Neural cell (in vitro differentiated cells): ENCODE measurements at regions not wholly inside any gene's neighbourhood (a gene's known extent, or its start where the extent isn't known, plus 50 kb on each side); places are given as distances from the start of the nearest gene placed in this dataset.

ENCODE experiments used
- EZH2 ChIP-seq: fragments of 200-600, 300-800 bp; shearing (Covaris generic), sonication (generic); IDR thresholded peaks from 2 replicates; pipeline ENCODE4 v1.6.1; 2014; ENCODE audit warnings: antibody characterized with exemption, low read length, borderline replicate concordance, mild to moderate bottlenecking; ENCODE audit not compliant: insufficient read depth, poor library complexity, severe bottlenecking
- RAD21 ChIP-seq: fragments of 450-650 bp; conservative IDR thresholded peaks from 2 replicates; pipeline ENCODE4 v1.6.1; 2014; ENCODE audit warnings: antibody characterized with exemption, mild to moderate bottlenecking, moderate library complexity
- TF ChIP-seq, protein P1 (sequence below): fragments of 450-650 bp; IDR thresholded peaks from 2 replicates; pipeline ENCODE4 v1.5.1; 2014; ENCODE audit warnings: antibody characterized with exemption, mild to moderate bottlenecking, moderate library complexity; ENCODE audit not compliant: poor library complexity, severe bottlenecking

DNA sequence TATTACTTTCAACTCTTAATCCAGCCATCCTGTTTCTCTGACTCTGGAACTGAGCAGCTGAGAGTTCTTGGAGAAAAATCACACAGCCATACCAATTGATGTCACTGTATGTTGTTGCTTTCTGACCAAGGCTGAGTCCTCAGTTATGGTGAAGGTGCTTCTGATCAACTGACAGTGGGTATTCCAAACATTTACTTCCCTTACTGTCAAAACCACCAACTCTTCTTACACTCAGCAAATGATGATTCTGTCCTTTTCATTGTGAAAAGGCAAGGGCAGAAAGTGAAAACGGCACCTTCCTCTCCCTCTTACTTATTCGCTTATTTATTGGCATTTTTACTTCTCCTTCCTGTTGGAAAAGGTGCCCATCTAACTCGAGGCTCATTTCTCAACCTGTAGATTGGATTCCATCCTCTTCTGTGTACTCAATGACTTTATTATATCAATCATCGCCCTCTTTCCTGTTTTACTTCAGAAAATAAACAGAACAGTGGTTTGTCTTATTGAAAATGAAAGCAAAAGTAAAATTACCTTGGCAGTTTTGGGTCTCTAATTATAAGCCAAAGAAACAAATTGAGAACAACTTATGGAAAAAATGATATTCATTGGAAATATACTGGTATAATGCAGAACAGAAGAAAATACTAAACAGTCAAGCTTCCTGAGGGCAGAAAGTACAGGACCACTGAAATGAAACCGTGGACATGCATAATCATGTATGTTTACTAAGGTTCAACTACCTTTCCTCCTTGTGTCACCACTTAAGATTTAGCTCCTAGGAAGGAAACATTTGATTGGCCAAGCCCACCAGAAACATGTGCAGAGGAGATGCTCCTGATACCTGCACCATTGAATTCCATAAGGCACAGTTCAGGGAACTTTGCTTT lies 104.5 kb upstream of the CHD1 start:
- TF ChIP-seq, protein P1, sequence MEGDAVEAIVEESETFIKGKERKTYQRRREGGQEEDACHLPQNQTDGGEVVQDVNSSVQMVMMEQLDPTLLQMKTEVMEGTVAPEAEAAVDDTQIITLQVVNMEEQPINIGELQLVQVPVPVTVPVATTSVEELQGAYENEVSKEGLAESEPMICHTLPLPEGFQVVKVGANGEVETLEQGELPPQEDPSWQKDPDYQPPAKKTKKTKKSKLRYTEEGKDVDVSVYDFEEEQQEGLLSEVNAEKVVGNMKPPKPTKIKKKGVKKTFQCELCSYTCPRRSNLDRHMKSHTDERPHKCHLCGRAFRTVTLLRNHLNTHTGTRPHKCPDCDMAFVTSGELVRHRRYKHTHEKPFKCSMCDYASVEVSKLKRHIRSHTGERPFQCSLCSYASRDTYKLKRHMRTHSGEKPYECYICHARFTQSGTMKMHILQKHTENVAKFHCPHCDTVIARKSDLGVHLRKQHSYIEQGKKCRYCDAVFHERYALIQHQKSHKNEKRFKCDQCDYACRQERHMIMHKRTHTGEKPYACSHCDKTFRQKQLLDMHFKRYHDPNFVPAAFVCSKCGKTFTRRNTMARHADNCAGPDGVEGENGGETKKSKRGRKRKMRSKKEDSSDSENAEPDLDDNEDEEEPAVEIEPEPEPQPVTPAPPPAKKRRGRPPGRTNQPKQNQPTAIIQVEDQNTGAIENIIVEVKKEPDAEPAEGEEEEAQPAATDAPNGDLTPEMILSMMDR, result no peak
- TF ChIP-seq RAD21 (no peak), EZH2 (no peak)
